NCI-H524 (cell line): ENCODE measurements at regions not wholly inside any gene's neighbourhood (a gene's known extent, or its start where the extent isn't known, plus 50 kb on each side); places are given as distances from the start of the nearest gene placed in this dataset.

Source experiments
- DNase-seq, 2 experiments: peaks; one replicate each; lab custom pipeline; 2025; lab: John Stamatoyannopoulos, UW

DNA sequence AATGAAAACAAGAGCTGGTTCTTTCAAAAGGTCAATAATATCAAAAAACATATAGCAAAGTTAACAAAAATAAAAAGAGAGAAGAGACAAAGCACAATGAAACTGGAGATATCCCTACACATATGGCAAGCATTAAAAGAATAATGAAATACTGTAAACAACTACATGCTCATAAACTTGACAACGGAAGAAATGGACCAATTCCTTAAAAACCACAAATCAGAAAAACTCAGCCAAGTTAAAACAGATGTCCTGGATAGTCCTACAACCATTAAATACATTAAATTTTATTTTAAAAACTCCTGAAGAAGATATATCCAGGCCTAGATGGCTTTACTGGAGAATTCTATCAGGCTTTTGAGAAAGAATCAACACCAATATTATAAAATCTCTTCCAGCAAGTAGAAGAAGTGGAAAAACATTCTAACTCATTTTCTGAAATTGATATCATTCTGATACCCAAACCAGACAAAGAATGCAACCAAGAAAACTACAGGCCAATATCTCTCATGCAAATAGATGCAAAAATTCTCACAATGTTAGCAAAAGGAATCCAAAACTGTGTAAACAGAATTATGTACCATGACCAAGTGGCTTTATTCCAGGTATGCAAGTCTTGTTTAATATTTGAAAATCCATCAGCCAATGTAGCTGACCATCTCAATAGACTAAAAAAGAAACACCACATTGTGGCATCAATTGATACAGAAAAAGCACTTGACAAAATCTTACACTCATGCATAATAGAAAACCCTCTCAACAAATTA is 56.1 kb upstream of the LRRC7 start:
- no peak for DNase-seq

DNA sequence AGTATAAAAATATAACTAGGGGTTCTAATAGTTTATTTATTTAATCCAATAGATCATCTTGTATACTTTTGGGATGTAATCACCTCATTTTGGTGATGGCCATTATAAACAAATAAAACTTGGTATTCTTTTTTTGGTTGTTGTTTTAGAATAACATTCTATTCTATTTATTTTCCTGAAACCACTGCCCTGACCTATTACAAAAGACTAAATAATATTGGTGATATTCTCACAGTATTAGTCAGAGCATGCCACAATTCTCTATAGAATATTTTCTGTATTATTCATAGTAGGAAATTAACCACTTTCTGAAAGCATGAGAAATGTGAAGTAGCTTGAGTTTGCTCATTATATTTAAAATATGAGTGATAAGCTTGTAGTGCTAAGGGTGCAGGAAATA is 54.1 kb upstream of the LRRC7 start:
- no peak for DNase-seq
